ENCODE measurements at regions not wholly inside any gene's neighbourhood (a gene's known extent, or its start where the extent isn't known, plus 50 kb on each side); places are given as distances from the start of the nearest gene placed in this dataset.

- DNase-seq (ENCODE audit: extremely low read depth in 1 of 11, low read depth in 9 of 11, low spot score in 4 of 11) = no peak
Measured at GRCh38 chr13:76720821-76721220, 165.4 kb downstream of the KCTD12 start.

- no peak for DNase-seq (ENCODE audit: extremely low read depth in 1 of 11, low read depth in 9 of 11, low spot score in 4 of 11)
Measured at GRCh38 chr13:76720416-76720815, 165.8 kb downstream of the KCTD12 start.

- no peak for DNase-seq (ENCODE audit: extremely low read depth in 1 of 11, low read depth in 9 of 11, low spot score in 4 of 11)
Measured at GRCh38 chr13:76719955-76720354, 166.2 kb downstream of the KCTD12 start.

GRCh38 chr13:76717092-76717491, 169.1 kb downstream of the KCTD12 start:
- no peak for DNase-seq (ENCODE audit: extremely low read depth in 1 of 11, low read depth in 9 of 11, low spot score in 4 of 11)

GRCh38 chr13:76715621-76716020, 170.6 kb downstream of the KCTD12 start:
- DNase-seq (ENCODE audit: extremely low read depth in 1 of 11, low read depth in 9 of 11, low spot score in 4 of 11) = no peak

GRCh38 chr13:76715075-76715474, 171.1 kb downstream of the KCTD12 start:
- DNase-seq (ENCODE audit: extremely low read depth in 1 of 11, low read depth in 9 of 11, low spot score in 4 of 11) = no peak

- DNase-seq (ENCODE audit: extremely low read depth in 1 of 11, low read depth in 9 of 11, low spot score in 4 of 11) = no peak
Measured at GRCh38 chr13:76713280-76713679, 172.9 kb downstream of the KCTD12 start.

GRCh38 chr13:76711550-76712182, 174.5 kb downstream of the KCTD12 start:
- peak in 1 of 11 donors; percentile 7 for DNase-seq (ENCODE audit: extremely low read depth in 1 of 11, low read depth in 9 of 11, low spot score in 4 of 11)

- no peak for DNase-seq (ENCODE audit: extremely low read depth in 1 of 11, low read depth in 9 of 11, low spot score in 4 of 11)
Measured at GRCh38 chr13:76709851-76710250, 176.4 kb downstream of the KCTD12 start.

GRCh38 chr13:76708138-76708688, 178.0 kb downstream of the KCTD12 start:
- no peak for DNase-seq (ENCODE audit: extremely low read depth in 1 of 11, low read depth in 9 of 11, low spot score in 4 of 11)

GRCh38 chr13:76707360-76707759, 178.8 kb downstream of the KCTD12 start:
- DNase-seq (ENCODE audit: extremely low read depth in 1 of 11, low read depth in 9 of 11, low spot score in 4 of 11) = no peak

- no peak for DNase-seq (ENCODE audit: extremely low read depth in 1 of 11, low read depth in 9 of 11, low spot score in 4 of 11)
Measured at GRCh38 chr13:76703621-76704288, 182.4 kb downstream of the KCTD12 start.

- no peak for DNase-seq (ENCODE audit: extremely low read depth in 1 of 11, low read depth in 9 of 11, low spot score in 4 of 11)
Measured at GRCh38 chr13:76703216-76703615, 183.0 kb downstream of the KCTD12 start.

- DNase-seq (ENCODE audit: extremely low read depth in 1 of 11, low read depth in 9 of 11, low spot score in 4 of 11) = no peak
Measured at GRCh38 chr13:76697288-76697687, 188.9 kb downstream of the KCTD12 start.

- no peak for DNase-seq (ENCODE audit: extremely low read depth in 1 of 11, low read depth in 9 of 11, low spot score in 4 of 11)
Measured at GRCh38 chr13:76696370-76696769, 189.8 kb downstream of the KCTD12 start.

- no peak for DNase-seq (ENCODE audit: extremely low read depth in 1 of 11, low read depth in 9 of 11, low spot score in 4 of 11)
Measured at GRCh38 chr13:76693086-76693485, 193.1 kb downstream of the KCTD12 start.

- DNase-seq (ENCODE audit: extremely low read depth in 1 of 11, low read depth in 9 of 11, low spot score in 4 of 11) = no peak
Measured at GRCh38 chr13:76692346-76692745, 193.9 kb downstream of the KCTD12 start.

GRCh38 chr13:76690611-76691010, 195.6 kb downstream of the KCTD12 start:
- no peak for DNase-seq (ENCODE audit: extremely low read depth in 1 of 11, low read depth in 9 of 11, low spot score in 4 of 11)

GRCh38 chr13:76687467-76687866, 198.7 kb downstream of the KCTD12 start:
- no peak for DNase-seq (ENCODE audit: extremely low read depth in 1 of 11, low read depth in 9 of 11, low spot score in 4 of 11)

GRCh38 chr13:76685938-76686337, 200.3 kb downstream of the KCTD12 start:
- no peak for DNase-seq (ENCODE audit: extremely low read depth in 1 of 11, low read depth in 9 of 11, low spot score in 4 of 11)

GRCh38 chr13:76684336-76684735, 201.9 kb downstream of the KCTD12 start:
- DNase-seq (ENCODE audit: extremely low read depth in 1 of 11, low read depth in 9 of 11, low spot score in 4 of 11) = no peak

Measured in renal cortex interstitium (tissue), 11 donors.